Cardiac muscle cell (in vitro differentiated cells and primary cell): ENCODE measurements at regions not wholly inside any gene's neighbourhood (a gene's known extent, or its start where the extent isn't known, plus 50 kb on each side); places are given as distances from the start of the nearest gene placed in this dataset.

ENCODE experiments used
- DNase-seq, 2 donors: peaks; one replicate each; pipeline versions ENCODE4 v3.0.0 to v3.0.0-alpha.2; 2010 to 2017; ENCODE audit warnings: low read depth in 1 of 2, low spot score in 1 of 2
- H3K27ac ChIP-seq: fragments of 200-600 bp; sonication (generic); 2 replicates; pipeline ENCODE4 v1.5.1; 2016
- H3K27me3 ChIP-seq: fragments of 200-600 bp; sonication (generic); 2 replicates; pipeline ENCODE4 v1.6.0; 2016; ENCODE audit warnings: control low read depth
- H3K36me3 ChIP-seq: fragments of 200-600 bp; sonication (generic); 2 replicates; pipeline ENCODE4 v1.5.1; 2016; ENCODE audit warnings: control low read depth
- H3K4me1 ChIP-seq: fragments of 200-600 bp; sonication (generic); 2 replicates; pipeline ENCODE4 v1.8.1; 2017; ENCODE audit warnings: low read depth, mild to moderate bottlenecking, mixed run types
- H3K4me3 ChIP-seq: fragments of 200-600 bp; sonication (generic); 2 replicates; pipeline ENCODE4 v1.5.1; 2016; ENCODE audit warnings: mild to moderate bottlenecking
- H3K9me3 ChIP-seq: fragments of 200-600 bp; sonication (generic); 2 replicates; pipeline ENCODE4 v1.5.1; 2017; ENCODE audit warnings: low read depth, mild to moderate bottlenecking, control low read depth
- TF ChIP-seq, protein P1 (sequence below): IDR thresholded peaks from 2 replicates; pipeline ENCODE4 v1.5.1; 2012; ENCODE audit warnings: low read depth, mild to moderate bottlenecking, low read length

GRCh38 chr2:22950431-22950830 lies 434.5 kb upstream of the KLHL29 start:
- Histone ChIP-seq H3K4me3 (no peak overlapping the region), H3K4me1 (peaks cover 13% of the 10 kb centered on the region), H3K36me3 (no peaks in the 10 kb centered on the region), H3K9me3 (no peaks in the 10 kb centered on the region), H3K27me3 (no peaks in the 10 kb centered on the region), H3K27ac (no peak overlapping the region)
- TF ChIP-seq, protein P1, sequence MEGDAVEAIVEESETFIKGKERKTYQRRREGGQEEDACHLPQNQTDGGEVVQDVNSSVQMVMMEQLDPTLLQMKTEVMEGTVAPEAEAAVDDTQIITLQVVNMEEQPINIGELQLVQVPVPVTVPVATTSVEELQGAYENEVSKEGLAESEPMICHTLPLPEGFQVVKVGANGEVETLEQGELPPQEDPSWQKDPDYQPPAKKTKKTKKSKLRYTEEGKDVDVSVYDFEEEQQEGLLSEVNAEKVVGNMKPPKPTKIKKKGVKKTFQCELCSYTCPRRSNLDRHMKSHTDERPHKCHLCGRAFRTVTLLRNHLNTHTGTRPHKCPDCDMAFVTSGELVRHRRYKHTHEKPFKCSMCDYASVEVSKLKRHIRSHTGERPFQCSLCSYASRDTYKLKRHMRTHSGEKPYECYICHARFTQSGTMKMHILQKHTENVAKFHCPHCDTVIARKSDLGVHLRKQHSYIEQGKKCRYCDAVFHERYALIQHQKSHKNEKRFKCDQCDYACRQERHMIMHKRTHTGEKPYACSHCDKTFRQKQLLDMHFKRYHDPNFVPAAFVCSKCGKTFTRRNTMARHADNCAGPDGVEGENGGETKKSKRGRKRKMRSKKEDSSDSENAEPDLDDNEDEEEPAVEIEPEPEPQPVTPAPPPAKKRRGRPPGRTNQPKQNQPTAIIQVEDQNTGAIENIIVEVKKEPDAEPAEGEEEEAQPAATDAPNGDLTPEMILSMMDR = no peak
- no peak for DNase-seq

DNA sequence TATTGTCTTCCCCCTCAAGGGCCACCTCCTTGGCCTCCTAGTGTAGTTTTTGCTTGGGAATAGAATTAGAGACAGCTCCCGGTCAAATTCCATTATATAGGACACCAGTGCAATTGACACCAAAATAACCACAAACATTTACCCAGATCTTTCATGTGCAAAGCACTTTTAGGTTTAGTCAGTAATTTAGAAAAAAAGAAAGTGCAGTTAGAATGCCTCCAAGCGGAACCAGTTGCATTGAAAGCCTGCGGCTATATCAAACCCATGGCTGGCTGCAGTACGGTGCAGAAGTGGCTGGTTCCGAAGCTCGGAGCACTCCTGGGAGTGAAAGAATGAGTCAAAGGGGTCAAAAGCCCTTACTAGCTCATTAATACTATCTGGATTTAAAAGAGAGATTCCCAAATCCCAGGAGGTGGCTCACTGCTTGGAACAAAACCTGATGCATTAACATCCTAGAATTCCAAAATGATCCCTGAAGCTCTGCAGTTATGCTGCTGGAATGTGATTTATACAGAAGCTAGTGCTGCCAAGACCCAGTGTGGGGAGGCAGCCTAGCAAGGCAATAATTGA lies 432.2 kb upstream of the KLHL29 start:
- no peak overlapping the region for H3K4me3 ChIP-seq
- peaks cover 15% of the 10 kb centered on the region for H3K4me1 ChIP-seq
- DNase-seq = peak in 1 of 2 donors; percentile 11
- H3K27ac ChIP-seq = no peak overlapping the region
- TF ChIP-seq, protein P1 = no peak
- no peaks in the 10 kb centered on the region for H3K9me3 ChIP-seq
- no peaks in the 10 kb centered on the region for H3K27me3 ChIP-seq
- H3K36me3 ChIP-seq = no peaks in the 10 kb centered on the region

GRCh38 chr2:22957446-22957845 lies 427.5 kb upstream of the KLHL29 start:
- Histone ChIP-seq H3K27ac (no peak overlapping the region), H3K4me3 (no peak overlapping the region), H3K36me3 (no peaks in the 10 kb centered on the region), H3K27me3 (no peaks in the 10 kb centered on the region), H3K4me1 (peaks cover 25% of the 10 kb centered on the region), H3K9me3 (no peaks in the 10 kb centered on the region)
- TF ChIP-seq, protein P1 = no peak
- no peak for DNase-seq

DNA sequence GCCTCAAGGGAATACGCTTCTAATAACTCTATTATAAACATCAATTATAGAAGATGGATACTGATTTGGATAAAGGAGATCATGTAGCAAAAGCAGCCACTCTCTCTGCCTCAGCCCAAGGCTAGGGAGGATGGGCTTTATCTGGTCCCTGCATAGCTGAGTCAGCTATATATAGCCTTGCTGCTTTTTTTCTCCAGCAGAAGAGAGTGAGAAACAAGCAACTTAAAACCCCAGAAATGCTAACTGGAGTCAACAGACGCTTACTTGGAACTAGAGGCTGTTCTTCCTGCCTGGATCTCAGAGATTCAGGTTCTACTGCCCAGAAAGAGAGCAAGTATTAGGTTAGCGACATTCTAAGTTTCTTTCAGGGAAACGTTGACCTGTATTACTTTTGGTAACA lies 426.7 kb upstream of the KLHL29 start:
- no peaks in the 10 kb centered on the region for H3K36me3 ChIP-seq
- no peak overlapping the region for H3K4me3 ChIP-seq
- H3K9me3 ChIP-seq = no peaks in the 10 kb centered on the region
- no peak for DNase-seq
- no peak overlapping the region for H3K27ac ChIP-seq
- TF ChIP-seq, protein P1 = no peak
- H3K27me3 ChIP-seq = no peaks in the 10 kb centered on the region
- H3K4me1 ChIP-seq = peaks cover 17% of the 10 kb centered on the region

DNA sequence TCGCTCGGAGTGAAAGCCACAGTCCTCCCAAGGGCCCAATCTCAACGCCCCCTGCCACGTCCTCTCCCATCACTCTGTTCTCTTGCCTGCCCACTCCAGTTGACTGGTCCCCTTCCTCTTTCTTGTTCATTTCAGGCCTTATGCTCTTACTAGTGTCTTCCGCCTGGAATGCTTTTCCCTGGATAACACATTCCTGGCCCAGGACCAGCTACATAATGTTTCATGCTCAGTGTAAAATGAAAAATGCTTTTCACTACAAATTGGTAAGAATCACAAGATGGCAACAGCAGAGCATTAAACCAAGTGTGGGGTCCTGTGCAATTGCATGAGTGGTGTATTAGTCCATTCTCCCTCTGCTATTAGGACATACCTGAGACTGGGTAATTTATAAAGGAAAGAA lies 417.2 kb upstream of the KLHL29 start:
- Histone ChIP-seq H3K4me3 (no peak overlapping the region), H3K27ac (no peak overlapping the region), H3K27me3 (no peaks in the 10 kb centered on the region), H3K9me3 (no peaks in the 10 kb centered on the region), H3K36me3 (no peaks in the 10 kb centered on the region), H3K4me1 (no peaks in the 10 kb centered on the region)
- TF ChIP-seq, protein P1 = no peak
- no peak for DNase-seq
